ENCODE measurements at regions not wholly inside any gene's neighbourhood (a gene's known extent, or its start where the extent isn't known, plus 50 kb on each side); places are given as distances from the start of the nearest gene placed in this dataset.
"Not testable (repeated sequence)": the region's sequence is repeated elsewhere in the genome, so short reads cannot be mapped to it uniquely, and the experiment has no call there.

- DNase-seq: no peak
These were observed 204.8 kb upstream of the MEF2C start for GRCh38 chr5:89087551-89088318.

- DNase-seq: no peak
These were observed 204.1 kb upstream of the MEF2C start for GRCh38 chr5:89087128-89087527.

DNA sequence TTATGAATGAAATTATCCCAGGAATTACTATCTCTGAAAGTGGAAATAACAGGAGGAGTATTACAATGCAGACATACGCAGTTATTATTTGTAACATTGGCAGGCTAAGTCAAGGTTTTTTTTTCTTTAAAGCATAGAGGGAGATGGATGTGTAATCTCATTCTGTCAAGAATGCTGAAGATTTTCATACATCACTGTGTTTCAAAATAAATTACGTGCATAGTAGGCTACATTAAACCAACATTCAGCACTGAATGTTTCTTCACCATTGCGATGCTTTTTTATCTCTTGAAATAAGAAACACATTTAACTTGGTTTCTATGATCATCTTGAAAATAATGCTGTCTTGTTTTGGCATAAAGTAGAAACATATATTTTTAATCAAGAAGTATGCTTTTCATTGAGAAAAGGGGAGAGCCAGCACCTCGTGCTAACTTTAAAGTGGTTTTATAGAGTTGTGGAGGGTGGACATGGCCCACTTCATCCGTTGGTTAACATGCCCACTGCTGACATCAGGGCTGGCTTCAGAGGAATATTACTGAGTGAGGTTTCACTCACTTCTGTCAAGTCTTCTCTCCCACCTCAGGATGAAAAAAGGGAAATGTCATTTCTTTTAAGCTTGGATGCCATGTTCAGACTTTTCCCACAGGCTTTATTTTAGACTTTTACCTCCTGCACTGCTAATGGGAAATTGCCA is 203.6 kb upstream of the MEF2C start:
- no peak for DNase-seq

DNA sequence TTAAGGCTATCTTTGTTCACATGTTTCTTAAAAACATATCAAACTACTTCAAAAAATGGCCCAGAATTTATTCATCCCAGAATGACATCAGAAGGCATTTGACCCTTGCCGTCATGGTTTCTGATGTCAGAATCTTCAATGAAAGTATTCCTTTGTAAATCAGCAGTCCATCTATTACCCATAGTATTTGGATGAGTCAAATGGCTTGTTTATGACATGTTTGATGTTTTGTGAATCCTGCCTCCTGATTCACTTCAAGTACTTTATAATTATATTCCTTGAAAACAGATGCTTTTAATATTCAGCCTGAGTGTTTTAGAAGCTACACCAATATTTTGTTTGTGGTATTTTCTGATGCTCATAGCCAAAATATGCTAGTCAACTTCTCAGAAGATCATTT is 200.8 kb upstream of the MEF2C start:
- DNase-seq: no peak

DNA sequence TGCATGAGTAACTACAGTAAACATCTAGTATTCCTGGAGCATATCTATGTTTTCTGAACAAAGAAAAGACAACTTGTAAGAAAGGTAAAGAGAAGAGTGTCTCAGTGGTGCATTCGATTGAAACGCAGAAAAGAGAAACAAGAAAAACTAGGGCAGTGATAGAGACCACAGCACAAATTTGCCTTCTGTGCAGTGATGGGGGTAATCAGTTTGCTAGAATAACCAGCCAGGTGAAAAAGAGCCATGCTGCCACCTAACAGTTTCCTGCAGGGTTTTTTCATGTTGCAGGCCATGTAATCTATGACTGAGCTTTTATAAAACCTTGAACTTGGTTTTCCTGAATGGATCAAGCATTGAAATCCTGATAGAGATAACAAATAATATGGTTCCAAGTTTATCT is 198.4 kb upstream of the MEF2C start:
- DNase-seq: no peak

- no peak for DNase-seq
These were observed 197.6 kb upstream of the MEF2C start for GRCh38 chr5:89080467-89081116.

DNA sequence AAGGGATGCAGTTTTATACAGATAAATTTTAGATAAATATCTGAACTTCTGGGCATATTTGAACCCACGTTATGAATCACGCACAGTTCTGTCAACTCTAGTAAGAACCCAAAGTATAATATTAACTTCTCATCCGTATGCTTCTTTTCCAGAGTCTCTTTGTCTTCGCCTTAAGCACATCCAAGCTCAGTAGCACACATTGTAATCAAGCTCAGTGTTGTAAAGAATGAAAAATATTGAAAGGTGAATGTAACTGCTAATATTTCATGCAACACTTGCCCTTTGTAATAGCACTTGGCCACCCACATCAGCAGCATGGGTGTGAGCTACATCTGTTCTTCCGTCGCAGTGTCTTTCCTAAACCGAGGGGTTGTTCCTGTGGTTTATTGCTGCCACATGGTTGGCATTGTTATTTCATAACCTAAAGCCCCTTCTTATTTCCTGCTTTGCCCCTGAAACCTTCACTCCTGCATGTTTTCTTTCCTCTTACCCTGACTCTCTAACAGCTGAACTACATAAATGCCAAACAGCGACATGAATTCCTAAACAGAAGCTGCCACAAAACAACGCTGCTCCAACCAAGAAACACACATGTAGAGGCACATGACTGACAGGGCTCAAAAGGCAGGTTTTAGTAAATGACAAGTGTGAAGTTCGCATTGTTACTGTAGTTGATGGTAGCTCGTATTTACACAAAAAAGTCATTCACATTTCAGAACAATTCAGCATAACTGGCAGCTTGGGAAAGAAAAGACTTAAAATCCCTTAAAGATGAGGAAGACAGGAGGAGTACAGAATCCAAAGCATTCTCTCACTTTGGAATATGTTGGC is 190.1 kb upstream of the MEF2C start:
- DNase-seq: no peak

DNA sequence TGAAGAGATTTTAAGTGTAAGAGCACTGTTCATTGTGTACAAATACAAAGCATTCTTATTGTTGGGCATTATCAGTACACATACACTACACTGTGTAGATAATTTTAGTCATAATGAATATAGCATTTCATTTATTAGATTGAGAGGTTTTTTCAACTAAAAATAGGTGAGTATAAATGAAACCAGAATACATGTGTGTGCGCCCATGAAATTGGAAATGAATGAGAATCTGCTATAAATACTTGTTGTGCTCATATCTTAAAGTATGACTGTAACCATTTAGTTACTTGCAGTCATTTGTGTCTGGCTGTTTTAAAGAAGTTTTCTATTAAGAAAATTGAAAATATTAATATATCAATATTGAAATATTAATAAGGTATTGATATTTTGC is 189.0 kb upstream of the MEF2C start:
- DNase-seq: no peak

DNA sequence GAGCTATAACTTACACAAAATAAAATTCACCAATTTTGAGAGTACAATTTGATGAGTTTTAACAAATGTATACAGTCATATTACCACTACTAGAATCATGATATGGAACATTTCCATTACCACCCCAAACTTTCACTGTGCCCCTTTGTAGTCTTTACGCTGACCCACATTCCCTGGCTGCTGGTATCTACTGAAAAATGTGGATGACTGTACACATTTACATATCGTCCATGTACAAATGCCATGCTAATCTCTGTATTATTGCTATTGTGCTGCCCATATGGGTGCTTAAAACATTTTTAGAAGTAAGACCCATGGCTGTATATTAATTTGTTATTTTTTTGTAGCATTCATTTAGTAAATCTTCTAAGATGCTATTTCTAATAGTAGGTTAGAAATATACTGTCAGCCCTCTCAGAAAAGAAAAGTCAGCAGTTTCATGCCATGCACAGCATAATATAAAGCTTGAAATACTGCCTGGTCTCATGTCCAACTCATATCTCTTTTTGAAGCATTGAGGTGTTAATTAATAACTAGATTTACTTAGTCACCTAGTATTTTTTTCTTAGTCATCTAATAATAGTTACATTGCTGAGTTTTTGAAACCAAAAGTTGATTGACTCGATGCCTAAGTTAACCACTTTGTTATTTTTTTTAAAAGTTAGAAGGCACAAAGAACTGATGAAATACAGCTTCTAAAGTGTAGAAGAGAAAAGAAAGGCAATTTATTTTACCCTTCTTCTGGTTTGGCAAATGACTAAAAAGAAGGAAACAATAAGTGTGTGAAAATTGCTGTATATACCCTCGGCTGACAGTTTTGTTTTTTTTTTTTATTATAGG is 188.3 kb upstream of the MEF2C start:
- DNase-seq: no peak

DNA sequence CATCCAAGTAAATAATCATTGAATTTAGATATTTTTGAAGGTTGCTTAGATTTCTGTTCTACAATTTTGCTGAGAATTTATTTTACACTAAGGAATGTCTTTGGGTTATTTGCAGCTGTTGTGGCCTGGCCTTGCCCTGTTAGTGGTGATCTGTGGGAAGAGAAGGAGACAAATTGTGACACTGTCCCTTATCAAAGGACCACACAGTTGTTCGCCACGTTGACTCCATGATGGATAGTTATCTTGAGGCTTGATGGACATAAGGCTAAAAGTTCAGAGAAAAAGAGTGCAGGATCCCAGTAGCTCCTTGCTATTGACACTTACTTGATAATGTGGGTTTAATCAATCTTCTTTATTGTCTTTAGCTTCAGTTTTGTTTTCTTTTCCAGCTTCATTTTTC is 186.6 kb upstream of the MEF2C start:
- DNase-seq: no peak

GRCh38 chr5:89067362-89067761 is 184.4 kb upstream of the MEF2C start:
- no peak for DNase-seq

DNA sequence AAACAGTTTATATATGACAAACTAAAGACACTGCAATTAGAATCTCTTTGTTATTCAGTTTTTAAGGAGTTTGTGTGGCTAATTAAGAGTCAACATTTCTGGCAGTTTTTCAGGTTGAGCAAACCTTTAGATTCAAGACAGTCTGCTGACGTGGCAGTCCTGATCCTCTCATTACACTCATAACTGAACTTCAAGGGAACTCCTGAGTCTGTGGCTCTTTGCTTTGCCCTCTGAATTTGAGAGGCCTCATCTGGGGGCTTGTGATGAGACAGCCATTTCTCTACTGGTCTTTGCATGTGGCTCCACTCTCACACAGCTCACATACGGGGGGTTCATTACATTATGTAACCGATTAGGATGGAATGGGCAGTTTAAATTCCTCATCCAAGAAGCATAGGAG is 182.9 kb upstream of the MEF2C start:
- no peak for DNase-seq

GRCh38 chr5:89064736-89065135 is 181.8 kb upstream of the MEF2C start:
- no peak for DNase-seq

DNA sequence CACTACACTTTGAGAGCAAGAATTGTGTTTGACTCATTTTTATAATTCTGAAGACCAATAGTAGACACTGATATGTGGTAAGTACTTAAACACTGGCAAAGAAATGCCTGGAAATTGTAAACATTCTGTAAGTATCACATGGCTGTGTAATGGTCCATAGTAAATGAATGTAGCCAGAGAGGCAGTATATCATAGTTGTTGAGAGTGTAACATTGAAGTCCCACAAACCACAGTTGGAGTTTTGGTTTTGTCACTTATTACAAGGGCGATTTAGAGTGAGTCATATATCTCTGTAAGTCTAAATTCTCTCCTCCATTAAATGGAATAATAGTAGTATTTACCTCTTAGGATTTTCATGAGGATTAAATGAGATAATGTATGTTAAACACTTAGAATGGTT is 181.1 kb upstream of the MEF2C start:
- DNase-seq: no peak

DNA sequence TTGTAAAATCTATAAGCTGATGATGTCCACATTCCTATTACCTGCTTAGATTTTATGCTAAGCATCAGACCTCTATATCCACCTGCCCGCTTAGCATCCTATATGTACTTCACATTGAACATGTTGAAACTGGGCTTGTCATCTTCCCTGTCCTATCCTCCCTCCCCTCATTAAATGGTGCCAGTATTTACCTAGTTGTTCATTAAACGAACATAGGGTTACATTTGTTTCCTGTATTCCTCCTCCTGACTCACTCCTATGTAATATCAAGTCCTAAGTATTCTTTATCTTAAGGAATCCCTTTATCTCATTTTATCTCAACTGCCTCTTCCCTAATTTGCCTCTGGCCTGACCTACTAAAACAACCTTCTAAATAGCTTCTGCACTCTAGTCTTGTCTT is 177.8 kb upstream of the MEF2C start:
- DNase-seq: no peak

GRCh38 chr5:89059274-89059673 is 176.3 kb upstream of the MEF2C start:
- no peak for DNase-seq

DNA sequence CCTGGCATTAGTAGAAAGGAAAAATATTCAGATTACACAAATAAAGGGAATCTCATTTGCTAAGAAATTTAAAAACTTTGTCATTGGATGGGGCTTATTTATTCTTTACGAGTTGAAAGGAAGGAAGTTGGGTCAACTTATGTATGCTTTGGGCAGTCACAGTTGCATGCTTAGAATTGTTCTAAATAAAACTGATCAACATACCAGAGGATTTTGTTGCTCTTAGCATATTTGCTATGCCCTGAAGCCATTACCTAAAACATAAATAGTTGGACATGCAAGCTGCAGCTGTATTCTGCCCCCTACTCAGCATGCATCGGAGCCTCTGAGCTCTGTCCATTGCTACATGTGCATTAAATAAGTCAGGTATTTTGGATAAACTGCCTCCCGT is 172.7 kb upstream of the MEF2C start:
- no peak for DNase-seq

DNA sequence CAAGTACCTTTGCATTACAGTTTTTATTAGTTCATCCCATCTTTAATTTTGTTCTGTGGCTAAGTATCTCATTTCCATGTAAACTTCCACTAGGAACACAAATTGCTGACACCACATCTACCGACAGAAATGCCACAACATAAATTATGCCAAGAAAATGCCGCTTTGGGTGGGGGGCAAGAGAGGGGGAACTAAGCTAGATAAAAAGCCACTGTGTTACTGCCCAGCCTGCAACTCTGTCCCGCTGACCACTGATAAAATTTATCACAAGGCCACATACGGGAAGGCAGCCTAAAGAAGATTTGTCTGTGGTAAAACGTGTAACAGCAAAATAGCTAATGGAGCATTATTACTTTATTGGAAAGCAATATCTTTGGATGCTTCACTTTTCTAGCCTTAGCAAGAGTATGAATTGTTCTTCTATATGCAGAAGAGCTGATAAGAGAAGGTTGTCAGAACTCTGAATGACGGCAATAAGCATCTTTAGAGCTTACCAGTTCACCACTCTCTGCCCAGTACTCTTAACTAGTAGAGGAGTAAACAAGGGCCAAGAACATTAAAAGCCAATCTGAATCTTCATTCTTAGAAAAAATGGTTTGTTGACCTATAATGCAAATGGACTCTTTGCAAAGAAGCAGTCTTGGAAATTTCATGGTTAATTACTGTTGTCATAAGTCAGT is 172.2 kb upstream of the MEF2C start:
- no peak for DNase-seq

DNA sequence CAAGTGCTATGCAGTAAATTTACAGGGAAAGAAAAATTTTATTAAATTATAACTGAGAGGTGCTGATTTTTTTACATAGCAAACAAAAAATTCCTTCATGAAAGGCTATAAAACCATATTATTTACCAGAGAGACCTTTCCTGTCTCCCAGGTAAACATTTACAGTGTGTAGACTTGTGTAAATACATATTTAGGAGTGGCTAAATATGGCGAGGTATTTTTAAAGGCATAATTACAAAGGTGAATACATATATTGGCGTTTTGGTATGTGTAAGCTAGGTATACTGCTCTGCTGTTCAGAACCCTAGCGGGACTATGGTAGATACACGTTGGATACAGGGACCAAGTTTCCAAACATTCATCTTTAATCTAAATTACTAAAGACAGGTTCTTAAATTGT is 170.6 kb upstream of the MEF2C start:
- DNase-seq: no peak

GRCh38 chr5:89050062-89050461 is 167.1 kb upstream of the MEF2C start:
- not testable (repeated sequence) for DNase-seq

DNA sequence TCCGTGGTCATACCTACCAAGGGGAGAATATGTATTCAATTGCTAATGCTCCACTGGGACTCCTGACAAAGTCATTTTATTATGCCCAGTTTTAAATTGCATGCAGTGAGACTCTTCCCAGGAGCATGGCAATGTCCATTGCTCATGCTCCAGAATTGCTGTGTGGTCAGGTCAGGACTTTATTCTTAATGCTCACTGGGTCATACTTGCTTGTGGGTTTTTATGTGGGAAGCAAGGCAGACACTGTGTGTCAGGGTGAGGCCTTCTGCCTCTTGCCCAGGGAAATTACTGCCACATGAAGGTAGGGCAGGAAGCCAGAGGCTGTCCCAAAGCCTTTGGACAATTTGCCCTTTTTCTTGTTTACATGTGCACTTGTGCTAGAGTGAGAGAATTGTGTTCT is 164.6 kb upstream of the MEF2C start:
- no peak for DNase-seq

DNA sequence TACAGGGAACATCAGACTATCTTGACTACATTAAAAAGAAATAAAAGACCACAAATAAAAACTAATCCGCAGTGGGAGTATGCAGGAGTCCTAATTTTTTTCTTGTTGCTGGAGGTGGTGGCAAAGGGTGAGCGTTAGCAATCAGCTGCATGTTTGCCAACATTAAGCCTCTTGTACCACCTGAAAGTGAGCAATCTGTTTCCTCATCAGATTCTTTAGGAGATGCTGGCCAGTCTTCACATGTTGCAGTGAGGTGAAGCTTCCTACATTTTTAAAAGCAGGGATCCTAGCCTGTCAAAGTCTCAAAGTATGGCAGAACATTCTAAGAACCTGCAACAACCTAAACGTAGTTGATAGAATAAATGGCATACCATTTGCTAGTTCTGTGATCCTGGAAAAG is 162.2 kb upstream of the MEF2C start:
- DNase-seq: no peak

Measured in CD4-positive, alpha-beta T cell treated with Interleukin-17A for 1 hour (primary cell).